IMR-90 (cell line): ENCODE measurements at regions not wholly inside any gene's neighbourhood (a gene's known extent, or its start where the extent isn't known, plus 50 kb on each side); places are given as distances from the start of the nearest gene placed in this dataset.

Experiments
- CEBPB ChIP-seq: IDR thresholded peaks from 2 replicates; pipeline ENCODE4 v1.6.1; 2012; ENCODE audit warnings: low read depth, low read length, improper control_type of control experiment
- CHD1 ChIP-seq: IDR thresholded peaks from 2 replicates; pipeline ENCODE4 v1.6.1; 2012; ENCODE audit warnings: low read depth, low read length, improper control_type of control experiment
- POLR2A ChIP-seq: IDR thresholded peaks from 2 replicates; pipeline ENCODE4 v1.6.1; 2012; ENCODE audit warnings: mild to moderate bottlenecking, low read depth, low read length
- TF ChIP-seq, protein P1 (sequence below): conservative IDR thresholded peaks from 2 replicates; pipeline ENCODE4 v1.5.1; 2012; ENCODE audit warnings: mild to moderate bottlenecking, low read depth, low read length, improper control_type of control experiment

DNA sequence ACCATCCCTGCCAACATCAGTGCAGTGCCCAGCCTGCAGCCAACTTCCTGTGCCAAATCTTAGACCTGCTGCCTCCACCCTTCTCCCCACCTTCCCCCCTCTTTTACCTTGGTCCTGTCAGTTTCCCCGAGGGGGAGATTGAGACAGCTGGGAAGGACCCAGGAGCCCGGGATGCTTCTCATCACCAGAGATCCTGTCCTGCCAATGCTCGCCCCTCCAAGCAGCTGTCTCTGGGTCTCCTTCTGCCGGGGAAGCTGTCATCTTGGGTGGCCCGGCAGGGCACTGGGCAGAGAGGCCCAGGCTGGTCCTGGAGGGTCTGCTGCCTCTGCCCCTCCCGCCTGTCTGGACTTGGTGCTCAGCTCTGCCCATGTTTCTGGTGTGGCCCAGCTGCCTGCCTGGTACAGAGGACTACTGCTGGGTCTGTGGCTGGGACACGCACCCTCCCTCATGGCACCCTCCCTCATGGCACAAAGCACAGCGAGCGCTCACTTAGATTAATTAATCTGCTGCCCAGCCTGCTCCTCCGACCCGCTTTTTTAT, 60.4 kb upstream of the THY1 start:
- TF ChIP-seq, protein P1, sequence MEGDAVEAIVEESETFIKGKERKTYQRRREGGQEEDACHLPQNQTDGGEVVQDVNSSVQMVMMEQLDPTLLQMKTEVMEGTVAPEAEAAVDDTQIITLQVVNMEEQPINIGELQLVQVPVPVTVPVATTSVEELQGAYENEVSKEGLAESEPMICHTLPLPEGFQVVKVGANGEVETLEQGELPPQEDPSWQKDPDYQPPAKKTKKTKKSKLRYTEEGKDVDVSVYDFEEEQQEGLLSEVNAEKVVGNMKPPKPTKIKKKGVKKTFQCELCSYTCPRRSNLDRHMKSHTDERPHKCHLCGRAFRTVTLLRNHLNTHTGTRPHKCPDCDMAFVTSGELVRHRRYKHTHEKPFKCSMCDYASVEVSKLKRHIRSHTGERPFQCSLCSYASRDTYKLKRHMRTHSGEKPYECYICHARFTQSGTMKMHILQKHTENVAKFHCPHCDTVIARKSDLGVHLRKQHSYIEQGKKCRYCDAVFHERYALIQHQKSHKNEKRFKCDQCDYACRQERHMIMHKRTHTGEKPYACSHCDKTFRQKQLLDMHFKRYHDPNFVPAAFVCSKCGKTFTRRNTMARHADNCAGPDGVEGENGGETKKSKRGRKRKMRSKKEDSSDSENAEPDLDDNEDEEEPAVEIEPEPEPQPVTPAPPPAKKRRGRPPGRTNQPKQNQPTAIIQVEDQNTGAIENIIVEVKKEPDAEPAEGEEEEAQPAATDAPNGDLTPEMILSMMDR: no peak
- no peak for TF ChIP-seq CEBPB
- TF ChIP-seq POLR2A: no peak
- TF ChIP-seq CHD1: no peak
